Panc1 (cell line): ENCODE measurements at regions not wholly inside any gene's neighbourhood (a gene's known extent, or its start where the extent isn't known, plus 50 kb on each side); places are given as distances from the start of the nearest gene placed in this dataset.

ENCODE experiments used
- ATAC-seq: fragments of 200-7000 bp; cut with Tn5 transposase; 2 replicates; pipeline ENCODE4 v1.9.1; 2020; ENCODE audit warnings: mild to moderate bottlenecking, moderate library complexity
- BruUV-seq: library from RNA; stranded (reverse); fragments of 400-500 nt; replicated peaks from 2 replicates; lab custom pipeline; 2021; lab: Mats Ljungman, UMichigan
- CTCF ChIA-PET: fragments of 300-600 bp; sonication (Branson Sonifier 250); formaldehyde crosslinking; loops from one replicate; lab custom pipeline; 2022; ENCODE audit warnings: antibody characterized with exemption; lab: Charles Lee
- POLR2A ChIA-PET: fragments of 300-600 bp; sonication (Branson Sonifier 250); formaldehyde crosslinking; loops from one replicate; lab custom pipeline; 2022; ENCODE audit warnings: antibody characterized with exemption; lab: Charles Lee
- DNase-seq: peaks from one replicate; pipeline ENCODE4 v3.0.0-alpha.2; 2010; ENCODE audit warnings: low read depth, low spot score
- H3K27ac ChIP-seq: 2 replicates; pipeline ENCODE4 v1.5.1; 2011; ENCODE audit warnings: mild to moderate bottlenecking, low read length, inconsistent platforms
- H3K27me3 ChIP-seq: fragments of 200-500 bp; sonication (Bioruptor generic); 2 replicates; pipeline ENCODE4 v1.6.0; 2014; ENCODE audit warnings: low read length, inconsistent platforms; ENCODE audit not compliant: control insufficient read depth, insufficient read depth
- H3K36me3 ChIP-seq: fragments of 200-500 bp; sonication (Bioruptor generic); 2 replicates; pipeline ENCODE4 v1.5.1; 2014; ENCODE audit warnings: inconsistent platforms, mild to moderate bottlenecking, low read length, moderate library complexity; ENCODE audit not compliant: control insufficient read depth, insufficient read depth
- H3K4me1 ChIP-seq: 2 replicates; pipeline ENCODE4 v1.5.1; 2011; ENCODE audit warnings: inconsistent platforms, mild to moderate bottlenecking, low read length, moderate library complexity; ENCODE audit not compliant: control insufficient read depth, insufficient read depth
- H3K4me3 ChIP-seq, 2 experiments: 2 replicates each; pipeline ENCODE4 v1.5.1; 2011 to 2012; ENCODE audit warnings: low read depth in 2 of 2, low read length in 2 of 2, mild to moderate bottlenecking in 2 of 2, inconsistent platforms in 1 of 2, moderate library complexity in 1 of 2
- H3K9me3 ChIP-seq: fragments of 200-500 bp; sonication (Bioruptor generic); 2 replicates; pipeline ENCODE4 v1.5.1; 2014; ENCODE audit warnings: low read depth, mild to moderate bottlenecking, inconsistent platforms, low read length, moderate library complexity; ENCODE audit not compliant: control insufficient read depth, insufficient read depth
- POLR2AphosphoS5 ChIP-seq: IDR thresholded peaks from 2 replicates; pipeline ENCODE4 v1.6.1; 2012; ENCODE audit warnings: mild to moderate bottlenecking, low read depth, low read length, moderate library complexity
- SIN3A ChIP-seq: IDR thresholded peaks from 2 replicates; pipeline ENCODE4 v1.6.1; 2012; ENCODE audit warnings: low read depth, mild to moderate bottlenecking, low read length, moderate library complexity, borderline replicate concordance; ENCODE audit not compliant: insufficient read depth
- TCF7L2 ChIP-seq: IDR thresholded peaks from 2 replicates; pipeline ENCODE4 v1.6.1; 2011; ENCODE audit warnings: mild to moderate bottlenecking, low read depth, low read length, inconsistent platforms
- in situ Hi-C: cut with HindIII; loops from 2 replicates; pipeline ENCODE4 v1.10.0; 2016; ENCODE audit warnings: low sequenced_read_pairs, low pct_unique_long_range_greater_than_20kb
- intact Hi-C: fragments of 100-400 bp; cut with micrococcal nuclease; formaldehyde crosslinking; loops from one replicate; pipeline ENCODE4 v1.10.0; 2022; ENCODE audit not compliant: unreplicated experiment
- TF ChIP-seq, protein P1 (sequence below): fragments of 450-650 bp; IDR thresholded peaks from 2 replicates; pipeline ENCODE4 v1.5.1; 2017; ENCODE audit warnings: mild to moderate bottlenecking
- TF ChIP-seq, protein P2 (sequence below), 2 experiments: IDR thresholded peaks; 2 replicates each; pipeline ENCODE4 v1.6.1; 2011 to 2012; ENCODE audit warnings: low read depth in 2 of 2, control low read depth in 1 of 2, low read length in 1 of 2, mild to moderate bottlenecking in 1 of 2, moderate library complexity in 1 of 2; ENCODE audit not compliant: insufficient read depth in 1 of 2

DNA sequence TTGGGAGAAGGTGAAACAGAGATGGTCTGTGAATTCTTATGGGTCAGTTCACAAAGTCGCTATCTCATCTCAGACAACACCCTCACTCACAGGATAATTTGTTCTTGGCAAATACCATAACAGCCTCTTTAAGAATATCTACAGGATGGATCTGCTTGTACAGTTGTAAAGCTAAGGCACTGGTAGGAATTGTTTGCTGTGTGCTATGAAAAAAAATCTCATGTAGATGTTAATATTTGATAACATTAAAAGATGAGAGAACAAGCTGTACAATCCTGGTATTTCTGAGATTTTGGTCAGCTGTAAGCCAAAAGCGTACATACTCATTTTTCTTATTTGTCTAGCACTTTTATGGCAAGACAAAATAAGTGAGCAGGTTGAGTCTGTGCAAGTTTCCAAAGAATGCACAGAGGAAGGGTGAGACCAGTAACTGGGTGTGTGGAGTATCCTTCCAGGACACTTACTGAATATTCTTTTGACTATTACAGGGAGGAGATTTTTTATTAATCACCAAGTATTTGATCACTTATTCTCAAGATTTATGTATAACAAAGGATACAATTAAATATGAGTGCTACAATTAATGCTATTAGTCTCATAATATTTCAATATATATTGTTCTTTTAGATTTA is 814.5 kb upstream of the MIR17HG start:
- in situ Hi-C loops (no loop called here), intact Hi-C loops (no loop called here)
- Histone ChIP-seq H3K27me3 (no peaks in the 10 kb centered on the region), H3K4me3 (no peak overlapping the region), H3K4me1 (no peaks in the 10 kb centered on the region), H3K27ac (no peak overlapping the region), H3K36me3 (no peaks in the 10 kb centered on the region), H3K9me3 (no peaks in the 10 kb centered on the region)
- ChIA-PET POLR2A (no interaction called here), CTCF (no interaction called here)
- BruUV-seq: no TSS peak
- DNase-seq (no peak), ATAC-seq (no peak)
- TF ChIP-seq, protein P1, sequence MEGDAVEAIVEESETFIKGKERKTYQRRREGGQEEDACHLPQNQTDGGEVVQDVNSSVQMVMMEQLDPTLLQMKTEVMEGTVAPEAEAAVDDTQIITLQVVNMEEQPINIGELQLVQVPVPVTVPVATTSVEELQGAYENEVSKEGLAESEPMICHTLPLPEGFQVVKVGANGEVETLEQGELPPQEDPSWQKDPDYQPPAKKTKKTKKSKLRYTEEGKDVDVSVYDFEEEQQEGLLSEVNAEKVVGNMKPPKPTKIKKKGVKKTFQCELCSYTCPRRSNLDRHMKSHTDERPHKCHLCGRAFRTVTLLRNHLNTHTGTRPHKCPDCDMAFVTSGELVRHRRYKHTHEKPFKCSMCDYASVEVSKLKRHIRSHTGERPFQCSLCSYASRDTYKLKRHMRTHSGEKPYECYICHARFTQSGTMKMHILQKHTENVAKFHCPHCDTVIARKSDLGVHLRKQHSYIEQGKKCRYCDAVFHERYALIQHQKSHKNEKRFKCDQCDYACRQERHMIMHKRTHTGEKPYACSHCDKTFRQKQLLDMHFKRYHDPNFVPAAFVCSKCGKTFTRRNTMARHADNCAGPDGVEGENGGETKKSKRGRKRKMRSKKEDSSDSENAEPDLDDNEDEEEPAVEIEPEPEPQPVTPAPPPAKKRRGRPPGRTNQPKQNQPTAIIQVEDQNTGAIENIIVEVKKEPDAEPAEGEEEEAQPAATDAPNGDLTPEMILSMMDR: no peak
- TF ChIP-seq, protein P2, sequence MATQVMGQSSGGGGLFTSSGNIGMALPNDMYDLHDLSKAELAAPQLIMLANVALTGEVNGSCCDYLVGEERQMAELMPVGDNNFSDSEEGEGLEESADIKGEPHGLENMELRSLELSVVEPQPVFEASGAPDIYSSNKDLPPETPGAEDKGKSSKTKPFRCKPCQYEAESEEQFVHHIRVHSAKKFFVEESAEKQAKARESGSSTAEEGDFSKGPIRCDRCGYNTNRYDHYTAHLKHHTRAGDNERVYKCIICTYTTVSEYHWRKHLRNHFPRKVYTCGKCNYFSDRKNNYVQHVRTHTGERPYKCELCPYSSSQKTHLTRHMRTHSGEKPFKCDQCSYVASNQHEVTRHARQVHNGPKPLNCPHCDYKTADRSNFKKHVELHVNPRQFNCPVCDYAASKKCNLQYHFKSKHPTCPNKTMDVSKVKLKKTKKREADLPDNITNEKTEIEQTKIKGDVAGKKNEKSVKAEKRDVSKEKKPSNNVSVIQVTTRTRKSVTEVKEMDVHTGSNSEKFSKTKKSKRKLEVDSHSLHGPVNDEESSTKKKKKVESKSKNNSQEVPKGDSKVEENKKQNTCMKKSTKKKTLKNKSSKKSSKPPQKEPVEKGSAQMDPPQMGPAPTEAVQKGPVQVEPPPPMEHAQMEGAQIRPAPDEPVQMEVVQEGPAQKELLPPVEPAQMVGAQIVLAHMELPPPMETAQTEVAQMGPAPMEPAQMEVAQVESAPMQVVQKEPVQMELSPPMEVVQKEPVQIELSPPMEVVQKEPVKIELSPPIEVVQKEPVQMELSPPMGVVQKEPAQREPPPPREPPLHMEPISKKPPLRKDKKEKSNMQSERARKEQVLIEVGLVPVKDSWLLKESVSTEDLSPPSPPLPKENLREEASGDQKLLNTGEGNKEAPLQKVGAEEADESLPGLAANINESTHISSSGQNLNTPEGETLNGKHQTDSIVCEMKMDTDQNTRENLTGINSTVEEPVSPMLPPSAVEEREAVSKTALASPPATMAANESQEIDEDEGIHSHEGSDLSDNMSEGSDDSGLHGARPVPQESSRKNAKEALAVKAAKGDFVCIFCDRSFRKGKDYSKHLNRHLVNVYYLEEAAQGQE (IDR thresholded peaks at IDR 0.05; ENCODE audit: insufficient read depth in 1 of 2, low read depth in 2 of 2, low read length in 1 of 2): no peak
- TF ChIP-seq SIN3A: no peak
- TF ChIP-seq TCF7L2: no peak
- TF ChIP-seq POLR2AphosphoS5: no peak

DNA sequence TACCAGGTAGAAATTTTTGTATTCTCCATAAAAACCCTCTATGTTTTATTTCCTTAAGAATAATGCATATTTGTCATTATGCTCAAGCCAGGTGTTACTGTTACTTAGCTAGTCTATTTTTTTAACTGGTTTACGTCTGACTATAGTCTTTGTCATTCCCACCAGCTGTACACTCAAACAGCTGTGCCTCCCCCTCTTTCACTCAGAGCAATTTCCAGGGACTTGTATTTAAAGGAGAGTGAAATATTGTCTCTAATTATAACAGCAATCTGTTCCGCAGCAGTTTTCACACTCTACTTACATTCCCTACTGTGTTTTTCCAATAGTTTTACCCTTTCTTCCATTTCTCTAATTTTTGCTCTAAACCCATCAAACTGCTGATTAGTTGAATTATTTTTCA is 813.6 kb upstream of the MIR17HG start:
- no peak overlapping the region for H3K27ac ChIP-seq
- ChIA-PET POLR2A (no interaction called here), CTCF (no interaction called here)
- H3K4me3 ChIP-seq: no peak overlapping the region
- H3K4me1 ChIP-seq: no peaks in the 10 kb centered on the region
- H3K36me3 ChIP-seq: no peaks in the 10 kb centered on the region
- TF ChIP-seq TCF7L2 (no peak), SIN3A (no peak), POLR2AphosphoS5 (no peak)
- TF ChIP-seq, protein P1: no peak
- TF ChIP-seq, protein P2 (IDR thresholded peaks at IDR 0.05; ENCODE audit: insufficient read depth in 1 of 2, low read depth in 2 of 2, low read length in 1 of 2): no peak
- no peaks in the 10 kb centered on the region for H3K27me3 ChIP-seq
- no TSS peak for BruUV-seq
- no peaks in the 10 kb centered on the region for H3K9me3 ChIP-seq
- in situ Hi-C loops: no loop called here
- no peak for ATAC-seq
- intact Hi-C loops: no loop called here
- no peak for DNase-seq
